IPS-20b (cell line): ENCODE measurements at regions not wholly inside any gene's neighbourhood (a gene's known extent, or its start where the extent isn't known, plus 50 kb on each side); places are given as distances from the start of the nearest gene placed in this dataset.
"Not testable (repeated sequence)": the region's sequence is repeated elsewhere in the genome, so short reads cannot be mapped to it uniquely, and the experiment has no call there.

ENCODE experiments used
- H3K27ac ChIP-seq: one replicate; pipeline ENCODE4 v1.5.1; 2013; ENCODE audit warnings: low read length
- H3K27me3 ChIP-seq: 2 replicates; pipeline ENCODE4 v1.6.1; 2013; ENCODE audit warnings: mild to moderate bottlenecking, low read length, inconsistent platforms; ENCODE audit not compliant: insufficient read depth
- H3K36me3 ChIP-seq: 2 replicates; pipeline ENCODE4 v1.6.1; 2013; ENCODE audit warnings: low read depth, mild to moderate bottlenecking, inconsistent platforms, low read length, moderate library complexity; ENCODE audit not compliant: insufficient read depth
- H3K4me1 ChIP-seq: 2 replicates; pipeline ENCODE4 v1.6.1; 2013; ENCODE audit warnings: mild to moderate bottlenecking, control low read depth, inconsistent platforms, low read length, moderate library complexity; ENCODE audit not compliant: insufficient read depth
- H3K4me3 ChIP-seq: 2 replicates; pipeline ENCODE4 v1.5.1; 2013; ENCODE audit warnings: mild to moderate bottlenecking, low read length, inconsistent platforms
- H3K9ac ChIP-seq: 2 replicates; pipeline ENCODE4 v1.6.1; 2013; ENCODE audit warnings: low read depth, mild to moderate bottlenecking, inconsistent platforms, low read length, moderate library complexity
- H3K9me3 ChIP-seq: 2 replicates; pipeline ENCODE4 v1.6.1; 2013; ENCODE audit warnings: mild to moderate bottlenecking, low read depth, low read length, inconsistent platforms; ENCODE audit not compliant: insufficient read depth

DNA sequence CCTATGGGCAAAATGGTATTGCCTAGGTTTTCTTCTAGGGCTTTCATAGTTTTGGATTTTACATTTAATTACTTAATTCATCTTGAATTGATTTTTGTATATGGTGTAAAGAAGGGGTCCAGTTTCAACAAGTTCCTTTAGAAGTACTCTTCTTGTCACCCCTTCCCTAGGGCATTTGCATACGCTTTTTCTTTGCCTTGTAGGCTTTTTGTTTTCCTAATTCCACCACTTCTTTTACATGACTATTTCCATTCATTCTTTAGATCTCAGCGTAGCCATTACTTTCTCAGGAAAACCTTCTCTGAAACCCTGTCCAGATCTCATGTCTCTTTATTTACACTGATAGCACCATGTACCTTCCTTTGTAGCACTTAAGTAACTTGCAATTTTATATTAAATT, 648.6 kb downstream of the XPNPEP1 start:
- H3K9me3 ChIP-seq: no peaks in the 10 kb centered on the region
- no peak overlapping the region for H3K9ac ChIP-seq
- peaks cover 10% of the 10 kb centered on the region; the same call in 1 of the 2 replicates for H3K4me1 ChIP-seq
- no peaks in the 10 kb centered on the region for H3K27me3 ChIP-seq
- H3K4me3 ChIP-seq: no peak overlapping the region
- no peak overlapping the region for H3K27ac ChIP-seq
- H3K36me3 ChIP-seq: no peaks in the 10 kb centered on the region

DNA sequence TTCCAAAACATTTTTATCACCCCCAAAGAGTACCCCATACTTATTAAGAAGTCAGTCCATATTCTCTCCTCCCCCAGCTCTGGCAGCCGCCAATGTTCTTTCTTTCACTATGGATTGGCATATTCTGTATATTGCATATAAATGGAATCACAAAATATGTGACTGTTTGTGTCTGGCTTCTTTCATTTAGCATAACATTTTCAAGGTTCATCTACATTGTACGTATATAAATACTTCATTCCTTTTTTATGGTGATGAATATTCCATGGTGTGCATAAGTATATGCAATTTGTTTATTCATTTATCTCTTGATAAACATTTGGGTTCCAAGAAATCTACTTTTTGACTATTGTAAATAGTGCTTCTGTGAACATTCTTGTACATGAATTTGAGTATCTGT, 653.1 kb downstream of the XPNPEP1 start:
- Histone ChIP-seq H3K27ac (no peak overlapping the region), H3K36me3 (no peaks in the 10 kb centered on the region), H3K4me3 (no peak overlapping the region), H3K27me3 (no peaks in the 10 kb centered on the region), H3K9ac (no peak overlapping the region), H3K9me3 (no peaks in the 10 kb centered on the region), H3K4me1 (peaks cover 10% of the 10 kb centered on the region; the same call in 1 of the 2 replicates)

DNA sequence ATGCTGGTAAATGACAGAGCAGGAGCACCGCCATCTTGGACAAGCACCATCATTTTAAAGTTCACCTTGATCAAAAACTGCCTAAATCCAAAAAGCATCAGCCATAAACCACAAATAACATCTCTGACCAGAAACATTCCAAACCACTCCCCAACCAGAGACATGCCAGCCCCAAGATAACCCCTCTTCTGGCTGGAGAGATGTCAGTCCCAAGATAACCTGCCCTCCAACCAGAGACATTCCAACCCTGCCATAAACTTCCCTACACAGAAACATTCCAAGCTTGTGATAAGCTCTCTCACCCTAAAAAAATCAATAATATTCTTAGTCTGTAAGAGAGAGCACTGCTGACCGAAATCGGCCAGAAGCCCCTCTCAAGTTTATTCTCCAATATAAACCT, 659.3 kb downstream of the XPNPEP1 start:
- Histone ChIP-seq H3K4me1 (no peaks in the 10 kb centered on the region), H3K4me3 (no peak overlapping the region), H3K36me3 (no peaks in the 10 kb centered on the region), H3K9ac (no peak overlapping the region), H3K27ac (no peak overlapping the region), H3K27me3 (no peaks in the 10 kb centered on the region), H3K9me3 (peaks cover 21% of the 10 kb centered on the region)

DNA sequence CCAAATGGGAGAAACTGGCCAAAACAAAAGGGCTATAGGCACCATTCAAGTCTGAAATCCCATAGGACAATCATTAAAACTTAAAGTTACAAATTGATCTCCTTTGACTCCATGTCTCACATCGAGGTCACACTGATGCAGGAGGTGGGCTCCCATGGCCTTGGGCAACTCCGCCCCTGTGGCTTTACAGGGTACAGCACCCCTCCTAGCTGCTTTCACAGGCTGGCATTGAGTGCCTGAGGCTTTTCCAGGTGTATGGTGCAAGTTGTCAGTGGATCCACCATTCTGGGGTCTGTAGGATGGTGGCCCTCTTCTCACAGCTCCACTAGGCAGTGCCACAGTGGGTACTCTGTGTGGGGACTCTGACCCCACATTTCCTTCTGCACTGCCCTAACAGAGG, 662.1 kb downstream of the XPNPEP1 start:
- Histone ChIP-seq H3K4me1 (no peaks in the 10 kb centered on the region), H3K27ac (no peak overlapping the region), H3K27me3 (no peaks in the 10 kb centered on the region), H3K4me3 (no peak overlapping the region), H3K9ac (no peak overlapping the region), H3K36me3 (no peaks in the 10 kb centered on the region), H3K9me3 (peaks cover 21% of the 10 kb centered on the region)

DNA sequence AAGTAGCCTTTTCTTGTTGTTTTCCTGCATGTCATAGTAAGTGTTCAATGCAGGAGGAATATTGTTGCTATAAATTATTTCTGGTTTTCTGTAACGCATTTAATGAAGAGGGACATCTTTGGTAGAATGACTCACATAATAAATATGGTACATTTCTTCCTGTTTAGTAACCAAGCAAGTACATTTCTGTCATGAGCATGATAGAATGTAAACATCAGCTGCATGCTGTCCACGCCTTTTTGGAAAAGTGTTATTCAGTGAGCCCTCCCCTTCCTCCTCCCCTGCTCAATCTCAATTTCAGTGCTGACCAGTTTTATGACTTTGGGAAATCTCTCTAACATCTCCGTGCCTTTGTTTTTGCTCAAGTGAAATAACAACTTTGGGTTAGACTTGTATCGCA, 664.0 kb downstream of the XPNPEP1 start:
- H3K36me3 ChIP-seq: no peaks in the 10 kb centered on the region
- no peaks in the 10 kb centered on the region for H3K4me1 ChIP-seq
- H3K9me3 ChIP-seq: peaks cover 21% of the 10 kb centered on the region
- no peak overlapping the region for H3K27ac ChIP-seq
- H3K27me3 ChIP-seq: no peaks in the 10 kb centered on the region
- no peak overlapping the region for H3K9ac ChIP-seq
- no peak overlapping the region for H3K4me3 ChIP-seq

DNA sequence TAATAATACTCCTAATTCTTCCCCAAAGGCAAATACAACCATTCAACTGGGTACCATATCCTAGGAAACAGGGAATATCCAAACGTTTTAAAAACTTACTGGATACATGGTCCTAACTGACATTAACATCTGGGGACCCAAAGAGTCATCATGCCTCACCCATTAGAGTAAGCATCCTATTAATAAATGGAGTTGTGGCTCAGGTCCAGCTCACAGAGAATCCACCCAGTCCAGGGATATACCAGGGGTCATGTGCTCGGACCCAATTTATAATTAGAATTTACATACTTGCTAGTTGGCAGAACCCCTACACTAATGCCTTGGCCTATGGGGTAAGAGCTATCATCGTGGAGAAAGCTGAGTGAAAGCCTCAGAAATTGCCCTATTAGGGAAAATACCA, 670.0 kb downstream of the XPNPEP1 start:
- no peaks in the 10 kb centered on the region for H3K36me3 ChIP-seq
- H3K27ac ChIP-seq: no peak overlapping the region

DNA sequence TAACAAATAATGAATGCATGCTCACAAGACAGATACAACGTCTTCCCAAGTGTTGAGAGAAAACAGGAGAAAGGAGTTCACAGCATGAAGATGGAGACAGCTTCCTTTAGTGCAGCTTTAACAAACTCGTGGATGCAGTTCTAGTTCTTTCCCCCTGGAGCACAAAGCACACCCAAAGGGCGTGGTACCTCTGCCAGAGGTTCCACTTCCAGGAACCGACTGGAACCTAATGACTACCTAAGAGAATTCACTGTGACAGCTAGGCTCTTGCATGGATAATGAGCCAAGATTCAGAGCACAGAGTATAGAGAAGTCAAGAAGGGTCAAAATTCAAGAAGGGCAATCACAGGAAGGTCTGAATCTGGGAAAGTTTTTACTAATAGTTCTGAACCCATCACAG, 673.2 kb downstream of the XPNPEP1 start:
- H3K9ac ChIP-seq: no peak overlapping the region
- H3K4me1 ChIP-seq: no peaks in the 10 kb centered on the region
- no peak overlapping the region for H3K27ac ChIP-seq
- no peaks in the 10 kb centered on the region for H3K27me3 ChIP-seq
- no peaks in the 10 kb centered on the region for H3K9me3 ChIP-seq
- H3K36me3 ChIP-seq: no peaks in the 10 kb centered on the region
- no peak overlapping the region for H3K4me3 ChIP-seq

More for the DNA sequence above, 670.0 kb downstream of the XPNPEP1 start:
- H3K9me3 ChIP-seq: no peaks in the 10 kb centered on the region
- H3K4me1 ChIP-seq: no peaks in the 10 kb centered on the region
- no peak overlapping the region for H3K9ac ChIP-seq
- H3K4me3 ChIP-seq: no peak overlapping the region
- H3K27me3 ChIP-seq: no peaks in the 10 kb centered on the region

DNA sequence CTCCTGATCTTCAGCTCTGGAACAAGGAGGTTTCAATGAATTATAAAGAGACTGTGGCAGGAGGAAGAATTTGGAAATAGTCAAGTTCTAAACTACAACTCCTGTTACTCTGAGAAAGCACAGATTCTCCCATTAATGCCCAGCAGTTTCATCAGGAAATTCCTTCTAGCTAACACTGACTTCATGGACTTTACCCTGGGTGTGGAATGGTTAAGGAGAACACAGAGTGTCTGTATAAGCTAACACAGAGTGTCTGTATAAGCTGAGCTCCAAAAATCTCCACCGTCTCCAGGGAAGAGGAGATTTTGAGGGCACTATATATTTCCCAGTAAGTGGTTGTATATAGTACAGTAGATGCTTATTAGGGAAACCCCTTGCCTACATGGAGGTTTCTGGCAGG, 675.5 kb downstream of the XPNPEP1 start:
- H3K36me3 ChIP-seq: no peaks in the 10 kb centered on the region

DNA sequence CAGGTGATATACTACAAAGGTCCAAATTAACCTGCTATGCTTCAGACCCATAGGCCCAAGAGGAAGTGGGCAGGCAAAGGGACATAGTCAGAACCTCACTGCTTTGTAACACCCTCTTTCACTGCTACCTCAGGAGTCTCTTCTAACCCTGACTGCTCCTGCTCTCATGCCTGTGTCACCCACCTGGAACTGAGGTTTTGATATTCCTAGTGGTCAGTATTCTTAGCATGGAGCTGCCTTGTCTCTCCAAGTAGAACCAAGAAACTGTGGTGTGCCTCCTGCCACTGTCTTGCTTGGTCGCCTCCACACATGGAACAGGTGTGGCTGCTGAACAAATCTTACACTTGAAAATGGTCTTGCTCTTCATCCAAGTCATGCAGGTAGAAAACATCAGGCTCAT, 677.5 kb downstream of the XPNPEP1 start:
- Histone ChIP-seq H3K27me3 (no peaks in the 10 kb centered on the region), H3K9ac (no peak overlapping the region), H3K36me3 (no peaks in the 10 kb centered on the region), H3K4me3 (no peak overlapping the region), H3K27ac (no peak overlapping the region), H3K4me1 (no peaks in the 10 kb centered on the region), H3K9me3 (no peaks in the 10 kb centered on the region)

More for the DNA sequence above, 675.5 kb downstream of the XPNPEP1 start:
- Histone ChIP-seq H3K27me3 (no peaks in the 10 kb centered on the region), H3K9ac (no peak overlapping the region), H3K27ac (no peak overlapping the region), H3K4me1 (no peaks in the 10 kb centered on the region), H3K4me3 (no peak overlapping the region), H3K9me3 (no peaks in the 10 kb centered on the region)

DNA sequence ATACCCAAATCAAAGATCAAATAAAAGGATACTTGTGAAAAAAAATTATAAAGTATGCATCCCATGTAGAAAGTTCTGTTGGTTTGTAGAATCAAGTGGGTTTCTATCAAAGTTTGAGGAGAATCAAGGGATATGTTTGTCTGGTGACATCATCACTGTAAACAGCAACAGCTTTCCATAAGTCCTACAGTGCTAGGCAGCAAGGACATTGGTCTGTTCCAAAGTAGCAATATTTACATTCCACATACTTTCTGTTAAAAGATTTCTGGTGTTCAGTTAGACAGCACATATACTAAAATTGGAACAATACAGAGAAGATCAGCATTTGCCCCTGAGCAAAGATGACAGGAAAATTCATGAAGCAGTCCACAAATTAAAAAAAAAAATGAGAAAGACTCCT, 683.9 kb downstream of the XPNPEP1 start:
- Histone ChIP-seq H3K36me3 (no peaks in the 10 kb centered on the region), H3K27ac (no peak overlapping the region), H3K4me1 (no peaks in the 10 kb centered on the region), H3K9me3 (no peaks in the 10 kb centered on the region), H3K9ac (no peak overlapping the region), H3K27me3 (no peaks in the 10 kb centered on the region), H3K4me3 (no peak overlapping the region)

DNA sequence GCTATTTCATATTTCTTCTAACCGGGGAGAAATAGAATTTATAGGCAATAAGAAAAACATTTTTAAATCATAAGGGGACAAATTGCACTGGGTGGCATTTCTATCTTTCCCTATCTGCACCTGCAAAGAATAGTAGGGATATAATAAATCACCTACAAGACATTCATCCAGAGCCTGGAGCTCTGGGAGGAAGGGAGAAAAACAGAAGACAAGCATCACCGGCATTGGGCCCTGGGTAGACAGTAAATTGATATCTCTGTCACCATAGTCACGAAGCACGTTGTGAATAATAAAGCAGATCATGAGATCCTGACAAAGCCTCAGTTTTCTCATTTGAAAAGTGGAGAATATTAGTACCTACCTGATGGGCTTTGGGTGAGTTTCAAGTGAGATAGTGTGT, 685.6 kb downstream of the XPNPEP1 start:
- no peaks in the 10 kb centered on the region for H3K9me3 ChIP-seq
- no peaks in the 10 kb centered on the region for H3K36me3 ChIP-seq

DNA sequence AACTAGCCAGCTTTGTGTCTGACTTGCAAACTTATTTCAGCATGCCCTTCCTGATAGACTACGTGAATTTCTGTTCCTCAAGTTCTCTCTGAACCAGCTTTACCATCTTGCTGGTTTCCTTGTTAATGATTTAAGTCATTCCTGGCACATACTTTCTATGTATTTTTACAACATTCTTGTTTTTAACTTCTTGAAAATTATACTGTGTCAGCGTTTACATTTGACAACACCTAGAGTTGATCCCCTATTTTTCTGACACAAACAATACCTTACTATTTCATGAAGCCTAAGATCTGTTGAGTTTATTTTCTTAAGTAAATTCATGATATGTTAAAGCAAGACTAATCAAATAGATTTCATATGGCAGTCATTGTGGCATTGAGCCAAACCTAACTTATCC, 686.3 kb downstream of the XPNPEP1 start:
- no peaks in the 10 kb centered on the region for H3K36me3 ChIP-seq
- no peak overlapping the region for H3K4me3 ChIP-seq

More for the DNA sequence above, 685.6 kb downstream of the XPNPEP1 start:
- Histone ChIP-seq H3K9ac (no peak overlapping the region), H3K4me3 (no peak overlapping the region), H3K27ac (no peak overlapping the region), H3K27me3 (no peaks in the 10 kb centered on the region), H3K4me1 (no peaks in the 10 kb centered on the region)

DNA sequence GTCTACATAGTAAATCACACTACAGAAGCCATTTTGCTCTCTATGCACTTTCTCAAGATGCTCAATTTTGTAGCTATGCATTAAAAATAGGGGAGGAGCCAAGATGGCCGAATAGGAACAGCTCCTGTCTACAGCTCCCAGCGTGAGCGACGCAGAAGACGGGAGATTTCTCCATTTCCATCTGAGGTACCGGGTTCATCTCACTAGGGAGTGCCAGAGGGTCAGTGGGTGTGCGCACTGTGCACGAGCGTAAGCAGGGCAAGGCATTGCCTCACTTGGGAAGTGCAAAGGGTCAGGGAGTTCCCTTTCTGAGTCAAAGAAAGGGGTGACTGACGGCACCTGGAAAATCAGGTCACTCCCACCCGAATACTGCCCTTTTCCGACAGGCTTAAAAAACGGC, 699.8 kb downstream of the XPNPEP1 start:
- not testable (repeated sequence) for H3K4me3 ChIP-seq, H3K9me3 ChIP-seq, H3K4me1 ChIP-seq, H3K36me3 ChIP-seq, H3K27me3 ChIP-seq, H3K27ac ChIP-seq, H3K9ac ChIP-seq

More for the DNA sequence above, 686.3 kb downstream of the XPNPEP1 start:
- H3K4me1 ChIP-seq: no peaks in the 10 kb centered on the region
- no peak overlapping the region for H3K9ac ChIP-seq
- H3K27me3 ChIP-seq: no peaks in the 10 kb centered on the region
- no peak overlapping the region for H3K27ac ChIP-seq
- H3K9me3 ChIP-seq: no peaks in the 10 kb centered on the region
